ENCODE measurements at regions not wholly inside any gene's neighbourhood (a gene's known extent, or its start where the extent isn't known, plus 50 kb on each side); places are given as distances from the start of the nearest gene placed in this dataset.

DNA sequence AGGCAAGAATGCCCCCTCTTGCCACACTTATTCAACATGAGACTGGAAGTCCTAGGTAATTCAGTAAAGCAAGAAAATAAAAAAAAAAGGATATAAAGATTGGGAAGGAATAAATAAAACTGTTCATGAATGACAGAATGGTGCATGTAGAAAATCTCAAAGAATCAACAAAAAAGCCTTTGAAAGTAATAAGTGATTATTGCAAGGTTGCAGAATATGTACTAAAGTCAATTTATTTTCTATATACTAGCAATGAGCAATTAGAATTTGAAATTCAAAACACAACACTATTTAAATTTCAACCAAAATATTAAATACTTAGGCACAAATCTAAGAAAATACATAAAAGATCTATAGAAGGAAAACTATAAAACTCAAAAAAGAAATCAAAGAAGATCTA is 58.6 kb downstream of the MAGEA10 start:
- no peak for DNase-seq (ENCODE audit: low spot score)
- CTCF ChIA-PET (ENCODE audit: unreplicated experiment): no interaction called here
- H3K79me2 ChIP-seq (ENCODE audit: insufficient read depth, low read depth, low read length): no peaks in the 10 kb centered on the region
- POLR2A ChIA-PET: no interaction called here
- H3K4me1 ChIP-seq (ENCODE audit: insufficient read depth, low read length, poor library complexity, severe bottlenecking): no peaks in the 10 kb centered on the region
- no peaks in the 10 kb centered on the region for H3K36me3 ChIP-seq (ENCODE audit: insufficient read depth, low read length)
- H2AFZ ChIP-seq (ENCODE audit: low read length): no peak overlapping the region
- no peak overlapping the region for H3K4me2 ChIP-seq (ENCODE audit: low read length)
- H3K9me2 ChIP-seq (ENCODE audit: insufficient read depth, low read length): no peaks in the 10 kb centered on the region
- intact Hi-C loops (cut with micrococcal nuclease; ENCODE audit: unreplicated experiment): no loop called here
- H3K27ac ChIP-seq (ENCODE audit: low read depth, low read length, poor library complexity, severe bottlenecking): no peak overlapping the region
- H3K9me3 ChIP-seq (ENCODE audit: low read length): no peaks in the 10 kb centered on the region
- no peaks in the 10 kb centered on the region for H4K20me1 ChIP-seq (ENCODE audit: insufficient read depth, low read length)
- H3K4me3 ChIP-seq (ENCODE audit: low read depth, low read length, poor library complexity, severe bottlenecking): no peak overlapping the region
- no TSS peak for BruUV-seq (replicated peaks)
- no peak for TF ChIP-seq CTCF (conservative IDR thresholded peaks at IDR 0.05; ENCODE audit: low read length)
- TF ChIP-seq EZH2phosphoT487 (IDR thresholded peaks at IDR 0.05; ENCODE audit: borderline replicate concordance, low read depth, low read length): no peak

- H3K79me2 ChIP-seq (ENCODE audit: insufficient read depth, low read depth, low read length): no peaks in the 10 kb centered on the region
These were observed 64.2 kb downstream of the MAGEA10 start for GRCh38 chrX:152074163-152074562.

GRCh38 chrX:152072236-152072635 is 66.1 kb downstream of the MAGEA10 start:
- no peaks in the 10 kb centered on the region for H3K9me3 ChIP-seq (ENCODE audit: low read length)
- intact Hi-C loops (cut with micrococcal nuclease; ENCODE audit: unreplicated experiment): no loop called here
- no peak overlapping the region for H3K4me3 ChIP-seq (ENCODE audit: low read depth, low read length, poor library complexity, severe bottlenecking)
- BruUV-seq (replicated peaks): no TSS peak
- no peaks in the 10 kb centered on the region for H3K9me2 ChIP-seq (ENCODE audit: insufficient read depth, low read length)
- ChIA-PET POLR2A (no interaction called here), CTCF (ENCODE audit: unreplicated experiment) (no interaction called here)
- no peak overlapping the region for H3K4me2 ChIP-seq (ENCODE audit: low read length)
- no peak overlapping the region for H3K27ac ChIP-seq (ENCODE audit: low read depth, low read length, poor library complexity, severe bottlenecking)
- H3K36me3 ChIP-seq (ENCODE audit: insufficient read depth, low read length): no peaks in the 10 kb centered on the region
- no peak overlapping the region for H2AFZ ChIP-seq (ENCODE audit: low read length)
- no peaks in the 10 kb centered on the region for H3K4me1 ChIP-seq (ENCODE audit: insufficient read depth, low read length, poor library complexity, severe bottlenecking)
- H3K79me2 ChIP-seq (ENCODE audit: insufficient read depth, low read depth, low read length): no peaks in the 10 kb centered on the region
- H4K20me1 ChIP-seq (ENCODE audit: insufficient read depth, low read length): no peaks in the 10 kb centered on the region
- DNase-seq (ENCODE audit: low spot score): no peak
- no peak for TF ChIP-seq CTCF (conservative IDR thresholded peaks at IDR 0.05; ENCODE audit: low read length)
- no peak for TF ChIP-seq EZH2phosphoT487 (IDR thresholded peaks at IDR 0.05; ENCODE audit: borderline replicate concordance, low read depth, low read length)

More at GRCh38 chrX:152074163-152074562, 64.2 kb downstream of the MAGEA10 start:
- intact Hi-C loops (cut with micrococcal nuclease; ENCODE audit: unreplicated experiment): no loop called here
- no peaks in the 10 kb centered on the region for H3K4me1 ChIP-seq (ENCODE audit: insufficient read depth, low read length, poor library complexity, severe bottlenecking)
- H3K4me2 ChIP-seq (ENCODE audit: low read length): no peak overlapping the region
- POLR2A ChIA-PET: no interaction called here
- BruUV-seq (replicated peaks): no TSS peak
- no peaks in the 10 kb centered on the region for H4K20me1 ChIP-seq (ENCODE audit: insufficient read depth, low read length)
- H3K27ac ChIP-seq (ENCODE audit: low read depth, low read length, poor library complexity, severe bottlenecking): no peak overlapping the region
- H3K4me3 ChIP-seq (ENCODE audit: low read depth, low read length, poor library complexity, severe bottlenecking): no peak overlapping the region
- CTCF ChIA-PET (ENCODE audit: unreplicated experiment): no interaction called here
- TF ChIP-seq CTCF (conservative IDR thresholded peaks at IDR 0.05; ENCODE audit: low read length): no peak
- no peak for TF ChIP-seq EZH2phosphoT487 (IDR thresholded peaks at IDR 0.05; ENCODE audit: borderline replicate concordance, low read depth, low read length)
- no peaks in the 10 kb centered on the region for H3K9me2 ChIP-seq (ENCODE audit: insufficient read depth, low read length)
- H3K36me3 ChIP-seq (ENCODE audit: insufficient read depth, low read length): no peaks in the 10 kb centered on the region
- DNase-seq (ENCODE audit: low spot score): no peak
- no peaks in the 10 kb centered on the region for H3K9me3 ChIP-seq (ENCODE audit: low read length)
- no peak overlapping the region for H2AFZ ChIP-seq (ENCODE audit: low read length)

Data from OCI-LY7 (cell line).